ENCODE measurements at regions not wholly inside any gene's neighbourhood (a gene's known extent, or its start where the extent isn't known, plus 50 kb on each side); places are given as distances from the start of the nearest gene placed in this dataset.

DNA sequence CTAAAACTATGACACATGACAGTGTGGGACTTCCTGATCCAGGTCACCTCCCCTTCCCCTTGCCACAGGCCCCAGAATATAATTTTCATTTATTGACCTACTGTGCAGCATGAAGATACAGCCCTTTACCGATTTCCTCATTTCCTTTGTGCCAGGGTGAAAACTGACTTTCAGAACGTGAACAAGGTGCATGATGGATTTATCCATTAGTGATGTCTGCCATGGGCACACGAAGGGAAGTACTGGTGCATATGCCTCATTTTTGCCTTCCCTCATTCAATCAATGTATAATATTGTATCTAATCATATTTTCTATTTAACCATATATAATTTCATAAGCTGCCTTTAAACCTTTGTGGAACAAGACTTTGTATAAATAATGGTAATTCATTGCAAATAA lies 144.4 kb upstream of the WNT4 start:
- no peak overlapping the region for H3K27ac ChIP-seq (ENCODE audit: low read depth, low read length)
- DNase-seq (ENCODE audit: insufficient read length, low spot score, missing footprints): no peak
- H3K9me3 ChIP-seq (ENCODE audit: low read depth, low read length): no peaks in the 10 kb centered on the region
- H2AFZ ChIP-seq (ENCODE audit: low read length): no peak overlapping the region
- no peaks in the 10 kb centered on the region for H3K4me1 ChIP-seq (ENCODE audit: insufficient read depth, low read length)
- H4K20me1 ChIP-seq (ENCODE audit: insufficient read depth, low read length): peaks cover 3% of the 10 kb centered on the region
- peaks cover 7% of the 10 kb centered on the region for H3K27me3 ChIP-seq (ENCODE audit: insufficient read depth, low read length)
- TF ChIP-seq, protein P1, sequence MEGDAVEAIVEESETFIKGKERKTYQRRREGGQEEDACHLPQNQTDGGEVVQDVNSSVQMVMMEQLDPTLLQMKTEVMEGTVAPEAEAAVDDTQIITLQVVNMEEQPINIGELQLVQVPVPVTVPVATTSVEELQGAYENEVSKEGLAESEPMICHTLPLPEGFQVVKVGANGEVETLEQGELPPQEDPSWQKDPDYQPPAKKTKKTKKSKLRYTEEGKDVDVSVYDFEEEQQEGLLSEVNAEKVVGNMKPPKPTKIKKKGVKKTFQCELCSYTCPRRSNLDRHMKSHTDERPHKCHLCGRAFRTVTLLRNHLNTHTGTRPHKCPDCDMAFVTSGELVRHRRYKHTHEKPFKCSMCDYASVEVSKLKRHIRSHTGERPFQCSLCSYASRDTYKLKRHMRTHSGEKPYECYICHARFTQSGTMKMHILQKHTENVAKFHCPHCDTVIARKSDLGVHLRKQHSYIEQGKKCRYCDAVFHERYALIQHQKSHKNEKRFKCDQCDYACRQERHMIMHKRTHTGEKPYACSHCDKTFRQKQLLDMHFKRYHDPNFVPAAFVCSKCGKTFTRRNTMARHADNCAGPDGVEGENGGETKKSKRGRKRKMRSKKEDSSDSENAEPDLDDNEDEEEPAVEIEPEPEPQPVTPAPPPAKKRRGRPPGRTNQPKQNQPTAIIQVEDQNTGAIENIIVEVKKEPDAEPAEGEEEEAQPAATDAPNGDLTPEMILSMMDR (IDR thresholded peaks at IDR 0.05; ENCODE audit: extremely low read depth, low read depth, low read length): no peak
- no peaks in the 10 kb centered on the region for H3K79me2 ChIP-seq (ENCODE audit: insufficient read depth, low read length)
- H3K4me3 ChIP-seq (ENCODE audit: insufficient read depth, low read length): no peak overlapping the region
- H3K4me2 ChIP-seq (ENCODE audit: insufficient read depth, low read length): no peak overlapping the region
- H3K36me3 ChIP-seq (ENCODE audit: insufficient read depth, low read length): no peaks in the 10 kb centered on the region

DNA sequence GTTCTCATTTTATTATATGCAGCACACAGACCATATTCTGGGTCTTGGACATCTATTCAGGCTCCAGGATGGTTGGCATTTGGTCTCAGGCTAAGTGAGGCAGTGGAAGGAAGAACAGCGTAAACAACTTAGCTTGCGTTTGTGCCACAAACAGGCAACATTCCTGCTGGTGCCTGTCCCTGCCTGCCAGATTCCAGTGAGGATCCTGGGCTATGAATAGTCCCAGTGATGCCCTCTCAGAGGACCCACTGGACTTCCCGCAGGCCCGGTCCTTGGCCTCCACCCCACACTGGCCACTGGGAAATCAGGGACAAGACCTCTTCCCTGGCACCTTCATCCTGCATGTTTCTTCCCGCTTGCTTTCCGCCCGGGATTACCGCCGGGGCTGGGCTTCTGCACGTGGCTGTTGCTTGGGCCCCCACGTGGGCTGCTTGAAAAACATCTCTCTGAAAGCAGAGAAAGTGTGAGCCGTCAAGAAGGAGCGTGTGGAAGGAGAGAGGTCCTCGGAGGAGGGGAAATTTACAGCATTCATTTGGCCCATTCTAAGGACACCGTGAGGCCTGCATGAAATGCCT lies 145.1 kb upstream of the WNT4 start:
- TF ChIP-seq, protein P1 (IDR thresholded peaks at IDR 0.05; ENCODE audit: extremely low read depth, low read depth, low read length): no peak
- Histone ChIP-seq H3K27me3 (ENCODE audit: insufficient read depth, low read length) (peaks cover 4% of the 10 kb centered on the region), H3K9me3 (ENCODE audit: low read depth, low read length) (no peaks in the 10 kb centered on the region), H3K4me1 (ENCODE audit: insufficient read depth, low read length) (no peaks in the 10 kb centered on the region), H3K4me2 (ENCODE audit: insufficient read depth, low read length) (no peak overlapping the region), H3K79me2 (ENCODE audit: insufficient read depth, low read length) (no peaks in the 10 kb centered on the region), H4K20me1 (ENCODE audit: insufficient read depth, low read length) (peaks cover 3% of the 10 kb centered on the region), H3K27ac (ENCODE audit: low read depth, low read length) (no peak overlapping the region), H2AFZ (ENCODE audit: low read length) (no peak overlapping the region), H3K4me3 (ENCODE audit: insufficient read depth, low read length) (no peak overlapping the region), H3K36me3 (ENCODE audit: insufficient read depth, low read length) (no peaks in the 10 kb centered on the region)
- DNase-seq (ENCODE audit: insufficient read length, low spot score, missing footprints): no peak

DNA sequence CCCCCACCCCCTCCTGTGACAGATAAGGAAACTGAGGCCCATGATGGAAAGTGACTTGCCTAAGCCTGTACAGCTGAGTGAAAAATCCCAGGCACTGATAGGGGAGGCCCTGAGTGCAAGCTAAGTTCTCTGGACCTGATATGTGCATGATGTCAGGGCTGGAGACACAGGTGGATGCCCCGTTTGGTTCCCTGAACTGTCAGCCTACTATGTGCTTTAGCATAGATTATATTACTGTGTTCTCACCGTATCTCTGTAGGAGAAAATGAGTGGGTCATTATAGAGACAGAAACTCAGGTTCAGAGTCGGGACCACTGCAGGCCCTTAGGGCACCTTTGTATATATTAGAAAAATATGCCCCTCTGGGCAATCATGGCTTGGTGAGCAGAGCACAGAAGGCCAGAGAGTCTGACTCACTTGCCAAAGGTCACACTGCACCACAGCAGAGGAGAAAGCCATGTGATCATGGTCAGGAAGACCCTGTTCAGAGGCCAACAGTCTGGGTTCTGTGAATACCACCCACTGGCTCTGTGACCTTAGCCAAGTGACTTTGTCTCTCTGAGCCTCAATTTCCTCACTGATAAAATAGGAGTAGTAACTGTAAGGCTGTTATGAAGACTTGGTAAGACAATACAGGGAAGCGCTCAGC lies 145.8 kb upstream of the WNT4 start:
- peaks cover 4% of the 10 kb centered on the region for H3K27me3 ChIP-seq (ENCODE audit: insufficient read depth, low read length)
- no peaks in the 10 kb centered on the region for H3K36me3 ChIP-seq (ENCODE audit: insufficient read depth, low read length)
- H3K4me3 ChIP-seq (ENCODE audit: insufficient read depth, low read length): no peak overlapping the region

More for the DNA sequence above, 145.8 kb upstream of the WNT4 start:
- H3K4me1 ChIP-seq (ENCODE audit: insufficient read depth, low read length): no peaks in the 10 kb centered on the region
- TF ChIP-seq, protein P1 (IDR thresholded peaks at IDR 0.05; ENCODE audit: extremely low read depth, low read depth, low read length): no peak
- H3K9me3 ChIP-seq (ENCODE audit: low read depth, low read length): no peaks in the 10 kb centered on the region
- H3K27ac ChIP-seq (ENCODE audit: low read depth, low read length): no peak overlapping the region
- H4K20me1 ChIP-seq (ENCODE audit: insufficient read depth, low read length): peaks cover 3% of the 10 kb centered on the region
- no peak overlapping the region for H2AFZ ChIP-seq (ENCODE audit: low read length)
- H3K4me2 ChIP-seq (ENCODE audit: insufficient read depth, low read length): no peak overlapping the region
- DNase-seq (ENCODE audit: insufficient read length, low spot score, missing footprints): no peak
- no peaks in the 10 kb centered on the region for H3K79me2 ChIP-seq (ENCODE audit: insufficient read depth, low read length)

Measured in osteoblast (primary cell).